COLO668 (cell line): ENCODE measurements at regions not wholly inside any gene's neighbourhood (a gene's known extent, or its start where the extent isn't known, plus 50 kb on each side); places are given as distances from the start of the nearest gene placed in this dataset.
"Not testable (repeated sequence)": the region's sequence is repeated elsewhere in the genome, so short reads cannot be mapped to it uniquely, and the experiment has no call there.

Experiments used
- DNase-seq: peaks from one replicate; lab custom pipeline; 2025; ENCODE audit not compliant: unreplicated experiment; lab: John Stamatoyannopoulos, UW

GRCh38 chr13:33651766-33652165, 166.2 kb upstream of the RFC3 start:
- no peak for DNase-seq

- no peak for DNase-seq
Measured at GRCh38 chr13:33657274-33657673, 160.7 kb upstream of the RFC3 start.

- DNase-seq, result no peak
Measured at GRCh38 chr13:33659466-33659865, 158.5 kb upstream of the RFC3 start.

- no peak for DNase-seq
Measured at GRCh38 chr13:33659894-33660293, 158.1 kb upstream of the RFC3 start.

- DNase-seq, result no peak
Measured at GRCh38 chr13:33662392-33662791, 155.6 kb upstream of the RFC3 start.

- no peak for DNase-seq
Measured at GRCh38 chr13:33665626-33666175, 152.2 kb upstream of the RFC3 start.

- no peak for DNase-seq
Measured at GRCh38 chr13:33671560-33671959, 146.4 kb upstream of the RFC3 start.

GRCh38 chr13:33672022-33672421, 145.9 kb upstream of the RFC3 start:
- not testable (repeated sequence) for DNase-seq

- DNase-seq, result peak; percentile 85
Measured at GRCh38 chr13:33676045-33676989, 141.6 kb upstream of the RFC3 start.

GRCh38 chr13:33677215-33677614, 140.7 kb upstream of the RFC3 start:
- no peak for DNase-seq

- no peak for DNase-seq
Measured at GRCh38 chr13:33678084-33678483, 139.9 kb upstream of the RFC3 start.

- peak; percentile 84 for DNase-seq
Measured at GRCh38 chr13:33678906-33679657, 138.9 kb upstream of the RFC3 start.

- no peak for DNase-seq
Measured at GRCh38 chr13:33679658-33680012, 138.3 kb upstream of the RFC3 start.

GRCh38 chr13:33682020-33682564, 135.9 kb upstream of the RFC3 start:
- DNase-seq, result no peak

GRCh38 chr13:33682646-33683045, 135.3 kb upstream of the RFC3 start:
- not testable (repeated sequence) for DNase-seq

GRCh38 chr13:33683376-33683775, 134.6 kb upstream of the RFC3 start:
- DNase-seq, result no peak

GRCh38 chr13:33684874-33685273, 133.1 kb upstream of the RFC3 start:
- DNase-seq, result no peak

GRCh38 chr13:33686772-33687480, 131.0 kb upstream of the RFC3 start:
- DNase-seq, result no peak

GRCh38 chr13:33690354-33690753, 127.6 kb upstream of the RFC3 start:
- no peak for DNase-seq

GRCh38 chr13:33691980-33692379, 126.0 kb upstream of the RFC3 start:
- DNase-seq, result no peak

- DNase-seq, result no peak
Measured at GRCh38 chr13:33692531-33692930, 125.4 kb upstream of the RFC3 start.
